Fibroblast of lung (primary cell): ENCODE measurements at regions not wholly inside any gene's neighbourhood (a gene's known extent, or its start where the extent isn't known, plus 50 kb on each side); places are given as distances from the start of the nearest gene placed in this dataset.

ENCODE experiments used
- DNase-seq, 2 donors: peaks; one replicate each; pipeline versions ENCODE4 v3.0.0 to v3.0.0-alpha.2; 2010; ENCODE audit warnings: low read depth in 2 of 2
- H2AFZ ChIP-seq: 2 replicates; pipeline ENCODE4 v1.5.1; 2012; ENCODE audit warnings: low read length, control low read depth, inconsistent platforms
- H3K27ac ChIP-seq: 2 replicates; pipeline ENCODE4 v1.5.1; 2011; ENCODE audit warnings: low read length, control low read depth; ENCODE audit not compliant: insufficient read depth
- H3K27me3 ChIP-seq: 2 replicates; pipeline ENCODE4 v1.5.1; 2011; ENCODE audit warnings: mild to moderate bottlenecking, low read length; ENCODE audit not compliant: control insufficient read depth, insufficient read depth
- H3K36me3 ChIP-seq: 2 replicates; pipeline ENCODE4 v1.5.1; 2011; ENCODE audit warnings: low read length; ENCODE audit not compliant: control insufficient read depth, insufficient read depth
- H3K4me1 ChIP-seq: 2 replicates; pipeline ENCODE4 v1.5.1; 2011; ENCODE audit warnings: low read length; ENCODE audit not compliant: control insufficient read depth, insufficient read depth; ENCODE audit errors: extremely low read depth
- H3K4me2 ChIP-seq: 2 replicates; pipeline ENCODE4 v1.5.1; 2011; ENCODE audit warnings: low read length, control low read depth; ENCODE audit not compliant: insufficient read depth; ENCODE audit errors: extremely low read depth
- H3K4me3 ChIP-seq, 4 experiments: fragments of 200-600 bp in 1 of 4; sonication (generic) in 1 of 4; replicated peaks in 1 of 4; 2 replicates each; pipeline ENCODE4 v1.5.1; 2011 to 2016; ENCODE audit warnings: low read length in 4 of 4, low read depth in 3 of 4, mild to moderate bottlenecking in 3 of 4, control low read depth in 2 of 4, inconsistent platforms in 1 of 4, mixed read lengths in 1 of 4; ENCODE audit not compliant: insufficient read depth in 1 of 4; ENCODE audit errors: control extremely low read depth in 1 of 4
- H3K79me2 ChIP-seq: 2 replicates; pipeline ENCODE4 v1.5.1; 2012; ENCODE audit warnings: mild to moderate bottlenecking, low read length, inconsistent platforms; ENCODE audit not compliant: control insufficient read depth, insufficient read depth
- H3K9ac ChIP-seq: 2 replicates; pipeline ENCODE4 v1.5.1; 2011; ENCODE audit warnings: mild to moderate bottlenecking, low read length, control low read depth; ENCODE audit not compliant: insufficient read depth
- H3K9me3 ChIP-seq: 2 replicates; pipeline ENCODE4 v1.5.1; 2012; ENCODE audit warnings: low read depth, low read length; ENCODE audit not compliant: control insufficient read depth, insufficient read depth
- H4K20me1 ChIP-seq: 2 replicates; pipeline ENCODE4 v1.5.1; 2011; ENCODE audit warnings: low read length; ENCODE audit not compliant: control insufficient read depth, insufficient read depth; ENCODE audit errors: extremely low read depth
- CTCF ChIP-seq, 2 donors: IDR thresholded peaks in 1 of 2; conservative IDR thresholded peaks in 1 of 2; 1 replicate in 1 of 2; 2 replicates in 1 of 2; pipeline ENCODE4 v1.5.1; 2011 to 2012; ENCODE audit warnings: low read length in 2 of 2, control low read depth in 1 of 2, inconsistent platforms in 1 of 2, low read depth in 1 of 2, mild to moderate bottlenecking in 1 of 2
- EZH2 ChIP-seq: IDR thresholded peaks from 2 replicates; pipeline ENCODE4 v1.5.1; 2012; ENCODE audit warnings: low read length, control low read depth, mild to moderate bottlenecking; ENCODE audit errors: missing control alignments

GRCh38 chr3:176378789-176379188 is 818.5 kb downstream of the TBL1XR1 start:
- Histone ChIP-seq H3K4me2 (no peak overlapping the region), H3K4me1 (no peaks in the 10 kb centered on the region), H4K20me1 (no peaks in the 10 kb centered on the region), H3K79me2 (no peaks in the 10 kb centered on the region), H3K36me3 (no peaks in the 10 kb centered on the region), H3K4me3 (no peak overlapping the region), H3K27me3 (no peaks in the 10 kb centered on the region), H3K9ac (no peak overlapping the region), H2AFZ (no peak overlapping the region), H3K27ac (no peak overlapping the region), H3K9me3 (no peaks in the 10 kb centered on the region)
- DNase-seq: no peak
- TF ChIP-seq CTCF (conservative IDR thresholded peaks at IDR 0.05 in 1 of 2, IDR thresholded peaks at IDR 0.05 in 1 of 2; ENCODE audit: low read depth in 1 of 2, low read length in 2 of 2) (no peak), EZH2 (no peak)

GRCh38 chr3:176376531-176376930 is 820.8 kb downstream of the TBL1XR1 start:
- H3K79me2 ChIP-seq: no peaks in the 10 kb centered on the region
- H3K27ac ChIP-seq: no peak overlapping the region
- no peaks in the 10 kb centered on the region for H3K4me1 ChIP-seq
- H3K4me2 ChIP-seq: no peak overlapping the region
- H3K9me3 ChIP-seq: no peaks in the 10 kb centered on the region
- no peaks in the 10 kb centered on the region for H4K20me1 ChIP-seq
- H2AFZ ChIP-seq: no peak overlapping the region
- no peaks in the 10 kb centered on the region for H3K27me3 ChIP-seq
- no peak for DNase-seq
- H3K36me3 ChIP-seq: no peaks in the 10 kb centered on the region
- H3K9ac ChIP-seq: no peak overlapping the region
- TF ChIP-seq CTCF (conservative IDR thresholded peaks at IDR 0.05 in 1 of 2, IDR thresholded peaks at IDR 0.05 in 1 of 2; ENCODE audit: low read depth in 1 of 2, low read length in 2 of 2) (no peak), EZH2 (no peak)
- no peak overlapping the region for H3K4me3 ChIP-seq

GRCh38 chr3:176375519-176375918 is 821.8 kb downstream of the TBL1XR1 start:
- no peaks in the 10 kb centered on the region for H3K9me3 ChIP-seq
- H2AFZ ChIP-seq: no peak overlapping the region
- no peaks in the 10 kb centered on the region for H4K20me1 ChIP-seq
- H3K4me2 ChIP-seq: no peak overlapping the region
- no peaks in the 10 kb centered on the region for H3K79me2 ChIP-seq
- H3K27me3 ChIP-seq: no peaks in the 10 kb centered on the region
- no peak overlapping the region for H3K27ac ChIP-seq
- TF ChIP-seq EZH2 (no peak), CTCF (conservative IDR thresholded peaks at IDR 0.05 in 1 of 2, IDR thresholded peaks at IDR 0.05 in 1 of 2; ENCODE audit: low read depth in 1 of 2, low read length in 2 of 2) (no peak)
- H3K36me3 ChIP-seq: no peaks in the 10 kb centered on the region
- H3K4me3 ChIP-seq: no peak overlapping the region
- H3K9ac ChIP-seq: no peak overlapping the region
- no peaks in the 10 kb centered on the region for H3K4me1 ChIP-seq
- peak in 1 of 2 donors; percentile 10 for DNase-seq
